Neuronal stem cell (in vitro differentiated cells): ENCODE measurements at regions not wholly inside any gene's neighbourhood (a gene's known extent, or its start where the extent isn't known, plus 50 kb on each side); places are given as distances from the start of the nearest gene placed in this dataset.
A peak's percentile ranks its signal among the peaks of the same experiment; 100 is the strongest.

Experiments used
- DNase-seq: peaks from one replicate; pipeline ENCODE4 v3.0.0-alpha.2; 2013; ENCODE audit warnings: low spot score
- H2AFZ ChIP-seq: one replicate; pipeline ENCODE4 v1.6.1; 2013; ENCODE audit warnings: mild to moderate bottlenecking, low read length, inconsistent platforms
- H2AK5ac ChIP-seq: 2 replicates; pipeline ENCODE4 v1.6.1; 2013; ENCODE audit warnings: low read depth, mild to moderate bottlenecking, inconsistent platforms, low read length, moderate library complexity, mixed read lengths
- H2BK120ac ChIP-seq: 2 replicates; pipeline ENCODE4 v1.6.1; 2013; ENCODE audit warnings: low read depth, mild to moderate bottlenecking, inconsistent platforms, low read length, moderate library complexity, mixed read lengths
- H2BK12ac ChIP-seq: one replicate; pipeline ENCODE4 v1.6.1; 2013; ENCODE audit warnings: low read length, inconsistent platforms
- H2BK15ac ChIP-seq: 2 replicates; pipeline ENCODE4 v1.6.1; 2013; ENCODE audit warnings: mild to moderate bottlenecking, low read length, inconsistent platforms, mixed read lengths
- H2BK5ac ChIP-seq: one replicate; pipeline ENCODE4 v1.6.1; 2013; ENCODE audit warnings: inconsistent platforms, mild to moderate bottlenecking, low read length, moderate library complexity
- H3K14ac ChIP-seq: one replicate; pipeline ENCODE4 v1.6.1; 2013; ENCODE audit warnings: low read length, inconsistent platforms
- H3K18ac ChIP-seq: 2 replicates; pipeline ENCODE4 v1.6.1; 2013; ENCODE audit warnings: low read length, inconsistent platforms
- H3K23ac ChIP-seq: 2 replicates; pipeline ENCODE4 v1.6.1; 2013; ENCODE audit warnings: low read depth, mild to moderate bottlenecking, mixed read lengths, low read length, inconsistent platforms; ENCODE audit not compliant: poor library complexity
- H3K27ac ChIP-seq: replicated peaks from 3 replicates; pipeline ENCODE4 v1.5.1; 2013; ENCODE audit warnings: low read length, inconsistent platforms
- H3K27me3 ChIP-seq, 3 experiments: 2 replicates each; pipeline ENCODE4 v1.6.1; 2013; ENCODE audit warnings: low read length in 3 of 3, mild to moderate bottlenecking in 2 of 3, inconsistent platforms in 1 of 3, low read depth in 1 of 3, mixed read lengths in 1 of 3, moderate library complexity in 1 of 3; ENCODE audit not compliant: control insufficient read depth in 3 of 3, insufficient read depth in 3 of 3
- H3K36me3 ChIP-seq, 2 donors: replicated peaks in 1 of 2; 2 replicates each; pipeline ENCODE4 v1.6.1; 2013; ENCODE audit warnings: low read length in 2 of 2; ENCODE audit not compliant: control insufficient read depth in 2 of 2, insufficient read depth in 2 of 2
- H3K4ac ChIP-seq: 2 replicates; pipeline ENCODE4 v1.6.1; 2013; ENCODE audit warnings: inconsistent platforms, mild to moderate bottlenecking, low read length, moderate library complexity
- H3K4me1 ChIP-seq, 2 donors: 1 replicate in 1 of 2; 2 replicates in 1 of 2; pipeline ENCODE4 v1.6.1; 2013; ENCODE audit warnings: low read length in 2 of 2, low read depth in 1 of 2; ENCODE audit not compliant: control insufficient read depth in 2 of 2, insufficient read depth in 1 of 2
- H3K4me2 ChIP-seq: one replicate; pipeline ENCODE4 v1.6.1; 2013; ENCODE audit warnings: mild to moderate bottlenecking, low read length, inconsistent platforms; ENCODE audit not compliant: insufficient read depth, poor library complexity, severe bottlenecking
- H3K4me3 ChIP-seq, 2 donors: 2 replicates each; pipeline ENCODE4 v1.5.1; 2013; ENCODE audit warnings: low read length in 2 of 2, mild to moderate bottlenecking in 2 of 2, inconsistent platforms in 1 of 2, moderate library complexity in 1 of 2
- H3K79me1 ChIP-seq: one replicate; pipeline ENCODE4 v1.6.1; 2013; ENCODE audit warnings: low read depth, mild to moderate bottlenecking, inconsistent platforms, low read length, moderate library complexity
- H3K9ac ChIP-seq: one replicate; pipeline ENCODE4 v1.6.1; 2013; ENCODE audit warnings: mild to moderate bottlenecking, low read depth, low read length, inconsistent platforms; ENCODE audit not compliant: poor library complexity
- H3K9me3 ChIP-seq, 2 donors: replicated peaks in 1 of 2; 2 replicates each; pipeline versions ENCODE3 to v1.6.1; 2013; ENCODE audit warnings: low read length in 2 of 2, mild to moderate bottlenecking in 2 of 2, inconsistent platforms in 1 of 2, low read depth in 1 of 2, mixed read lengths in 1 of 2, moderate library complexity in 1 of 2; ENCODE audit not compliant: control insufficient read depth in 2 of 2, insufficient read depth in 1 of 2
- H4K8ac ChIP-seq: one replicate; pipeline ENCODE4 v1.6.1; 2013; ENCODE audit warnings: low read depth, mild to moderate bottlenecking, inconsistent platforms, low read length, moderate library complexity
- H4K91ac ChIP-seq: one replicate; pipeline ENCODE4 v1.6.1; 2013; ENCODE audit warnings: low read length, low read depth, mild to moderate bottlenecking, inconsistent platforms; ENCODE audit not compliant: poor library complexity
- WGBS, 2 donors: extraction: QIAGEN DNeasy Blood & Tissue Kit; methylation state at CpG; one replicate each; pipeline ENCODE4 v1.1.7; 2013; ENCODE audit warnings: missing lambda C conversion rate in 2 of 2, mixed read lengths in 1 of 2; ENCODE audit not compliant: insufficient read length in 2 of 2, insufficient replicate concordance in 1 of 2; ENCODE audit errors: extremely low coverage in 2 of 2; 5-methylcytosine and 5-hydroxymethylcytosine counted together

DNA sequence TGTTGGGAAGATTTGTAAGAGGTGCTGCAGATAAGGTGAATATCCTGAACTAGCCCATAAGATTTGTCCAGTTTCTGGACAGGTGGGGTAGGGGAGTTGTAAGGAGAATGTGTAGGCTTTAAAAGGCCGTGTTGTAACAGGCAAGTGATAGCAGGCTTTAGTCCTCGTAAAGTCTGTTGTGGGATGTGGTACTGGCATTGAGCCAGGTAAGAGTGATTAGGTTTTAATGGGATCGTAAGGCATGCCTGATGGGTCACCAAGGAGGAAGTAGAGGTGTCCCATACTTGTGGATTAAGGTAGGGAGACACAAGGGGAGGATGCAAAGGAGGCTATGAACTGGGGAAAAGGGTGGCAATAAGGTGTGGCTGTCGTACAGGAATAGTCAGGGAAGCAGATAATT, 256.9 kb upstream of the DKK2 start:
- Histone ChIP-seq H3K18ac (no peak overlapping the region), H3K4ac (no peak overlapping the region), H3K14ac (no peak overlapping the region), H3K4me3 (no peak overlapping the region), H3K79me1 (no peaks in the 10 kb centered on the region), H3K36me3 (no peaks in the 10 kb centered on the region), H2BK5ac (no peak overlapping the region), H2AFZ (no peak overlapping the region), H3K4me2 (no peak overlapping the region), H3K27ac (no peak overlapping the region), H3K23ac (no peak overlapping the region), H4K8ac (no peak overlapping the region), H3K9ac (no peak overlapping the region), H2BK120ac (no peak overlapping the region), H3K9me3 (no peaks in the 10 kb centered on the region), H2AK5ac (no peak overlapping the region), H4K91ac (no peak overlapping the region), H2BK12ac (no peak overlapping the region), H3K27me3 (no peaks in the 10 kb centered on the region), H2BK15ac (no peak overlapping the region), H3K4me1 (no peaks in the 10 kb centered on the region)
- WGBS, 2 donors, result no CpG with 5 or more reads among the region's 4 CpGs
- no peak for DNase-seq

DNA sequence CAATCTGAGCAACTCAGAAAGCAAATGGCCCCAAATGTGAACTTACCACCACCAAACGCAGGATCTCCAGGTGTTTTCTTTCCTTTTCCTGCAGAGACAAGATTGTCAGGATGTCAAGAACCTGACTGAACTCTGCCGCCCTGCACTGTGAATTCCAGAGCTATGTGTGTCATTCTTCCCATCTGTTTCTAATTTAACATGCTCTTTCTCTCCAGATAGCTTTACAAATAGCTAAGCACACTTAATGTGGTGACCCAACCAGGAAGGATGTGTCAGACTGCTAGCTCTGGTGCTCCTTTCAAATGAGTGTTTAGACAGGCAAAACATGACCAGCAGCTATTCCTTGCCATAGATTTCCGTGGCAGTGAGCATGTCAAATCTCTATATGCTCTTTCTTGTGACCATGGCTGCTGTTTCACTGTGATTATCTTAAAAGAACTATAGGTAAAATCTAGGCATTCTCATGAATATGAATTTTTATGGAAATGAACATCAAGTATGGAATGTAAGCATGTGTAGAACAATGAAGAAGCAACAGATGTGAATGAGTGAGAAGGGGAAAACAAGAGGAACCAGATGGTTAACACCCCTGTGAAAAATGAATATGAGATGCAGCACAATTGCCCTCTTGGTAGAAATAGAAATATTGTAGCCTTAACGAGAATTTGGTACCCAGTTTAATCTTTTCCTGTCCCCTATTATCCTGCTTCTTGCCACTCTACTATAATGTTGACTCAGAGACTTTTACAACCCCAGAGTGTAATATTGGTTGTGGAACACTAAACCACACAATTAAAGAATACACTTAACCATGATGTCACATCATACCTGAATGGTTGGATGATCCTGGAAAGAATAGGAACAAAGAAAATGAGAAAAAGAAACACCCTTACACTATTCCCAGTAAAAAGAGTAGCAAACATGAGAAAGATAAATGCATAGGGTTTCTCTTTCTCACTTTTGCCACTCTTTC, 247.8 kb upstream of the DKK2 start:
- H3K4me3 ChIP-seq, result no peak overlapping the region

GRCh38 chr4:107279733-107280132, 243.6 kb upstream of the DKK2 start:
- no peaks in the 10 kb centered on the region for H3K27me3 ChIP-seq
- no peak overlapping the region for H2BK15ac ChIP-seq
- H3K23ac ChIP-seq, result no peak overlapping the region
- H3K4me3 ChIP-seq, result no peak overlapping the region
- no peak overlapping the region for H3K14ac ChIP-seq
- DNase-seq, result no peak
- H3K36me3 ChIP-seq, result no peaks in the 10 kb centered on the region
- H2AFZ ChIP-seq, result peak overlapping the region; percentile 51
- H4K8ac ChIP-seq, result no peak overlapping the region
- H3K4me2 ChIP-seq, result no peak overlapping the region
- H3K79me1 ChIP-seq, result no peaks in the 10 kb centered on the region
- H3K9me3 ChIP-seq, result no peaks in the 10 kb centered on the region
- no peak overlapping the region for H2BK5ac ChIP-seq
- no peak overlapping the region for H4K91ac ChIP-seq
- H3K9ac ChIP-seq, result no peak overlapping the region
- H3K27ac ChIP-seq, result no peak overlapping the region
- H2BK120ac ChIP-seq, result no peak overlapping the region
- no peak overlapping the region for H3K4ac ChIP-seq
- peaks cover 0 to 9% of the 10 kb centered on the region in 2 donors for H3K4me1 ChIP-seq
- no peak overlapping the region for H3K18ac ChIP-seq
- no peak overlapping the region for H2AK5ac ChIP-seq
- no peak overlapping the region for H2BK12ac ChIP-seq

More for the DNA sequence above, 247.8 kb upstream of the DKK2 start:
- Histone ChIP-seq H3K27me3 (no peaks in the 10 kb centered on the region), H2BK12ac (no peak overlapping the region), H3K27ac (no peak overlapping the region), H2BK5ac (no peak overlapping the region), H2BK15ac (no peak overlapping the region), H3K18ac (no peak overlapping the region), H4K91ac (no peak overlapping the region), H3K9me3 (no peaks in the 10 kb centered on the region), H3K23ac (no peak overlapping the region), H4K8ac (no peak overlapping the region), H2BK120ac (no peak overlapping the region), H3K36me3 (no peaks in the 10 kb centered on the region), H2AFZ (peak overlapping the region; percentile 72), H3K9ac (no peak overlapping the region), H3K79me1 (no peaks in the 10 kb centered on the region), H3K4me1 (peaks cover 0 to 9% of the 10 kb centered on the region in 2 donors), H2AK5ac (no peak overlapping the region), H3K4me2 (no peak overlapping the region), H3K4ac (no peak overlapping the region), H3K14ac (no peak overlapping the region)
- DNase-seq, result no peak
- no CpG with 5 or more reads among the region's 4 CpGs for WGBS, 2 donors

DNA sequence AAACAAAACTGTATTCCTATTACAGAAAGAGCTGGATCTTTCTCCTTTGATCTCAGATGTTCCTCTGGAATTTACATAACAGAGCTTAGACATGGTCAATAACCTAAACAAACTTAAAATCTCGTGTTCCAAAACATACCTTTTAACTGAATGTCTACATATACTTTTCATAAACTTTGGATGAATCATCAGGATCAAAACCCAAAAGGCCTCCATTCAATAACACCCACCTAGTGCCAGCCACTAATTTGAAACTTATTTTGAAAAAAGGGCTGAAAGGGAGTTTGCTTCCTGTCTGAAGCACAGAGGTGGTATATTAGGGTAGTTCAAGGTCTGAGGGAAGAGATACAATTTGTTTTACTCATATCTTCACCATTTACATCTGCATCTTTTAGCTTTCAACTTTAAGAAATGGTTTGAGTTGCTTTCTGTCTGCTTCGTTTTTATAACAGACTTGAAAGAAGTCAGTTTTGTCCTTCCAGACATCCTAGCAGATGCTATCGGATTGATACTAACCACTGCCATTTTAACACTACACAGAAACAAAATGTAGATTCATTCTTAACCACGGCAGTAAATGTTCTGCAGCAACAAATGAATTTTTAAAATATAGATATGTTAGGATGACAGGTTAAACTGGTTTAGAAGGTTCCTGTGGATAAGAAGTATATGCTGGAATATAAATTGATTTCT, 242.8 kb upstream of the DKK2 start:
- H3K4ac ChIP-seq, result no peak overlapping the region
- no peak overlapping the region for H3K9ac ChIP-seq
- H4K91ac ChIP-seq, result no peak overlapping the region
- no CpG with 5 or more reads among the region's 4 CpGs for WGBS, 2 donors
- no peak overlapping the region for H2AK5ac ChIP-seq
- H4K8ac ChIP-seq, result no peak overlapping the region
- H3K27ac ChIP-seq, result no peak overlapping the region
- no peak overlapping the region for H2BK15ac ChIP-seq
- H3K4me1 ChIP-seq, result peaks cover 0 to 9% of the 10 kb centered on the region in 2 donors
- no peaks in the 10 kb centered on the region for H3K36me3 ChIP-seq
- no peaks in the 10 kb centered on the region for H3K27me3 ChIP-seq
- H3K23ac ChIP-seq, result no peak overlapping the region
- H2BK12ac ChIP-seq, result no peak overlapping the region
- H2BK120ac ChIP-seq, result no peak overlapping the region
- no peak overlapping the region for H3K18ac ChIP-seq
- no peak overlapping the region for H3K4me3 ChIP-seq
- H3K9me3 ChIP-seq, result no peaks in the 10 kb centered on the region
- no peaks in the 10 kb centered on the region for H3K79me1 ChIP-seq
- no peak overlapping the region for H2BK5ac ChIP-seq
- H2AFZ ChIP-seq, result peak overlapping the region; percentile 51
- DNase-seq, result no peak
- H3K4me2 ChIP-seq, result no peak overlapping the region
- H3K14ac ChIP-seq, result no peak overlapping the region
